ENCODE measurements at regions not wholly inside any gene's neighbourhood (a gene's known extent, or its start where the extent isn't known, plus 50 kb on each side); places are given as distances from the start of the nearest gene placed in this dataset.
"Not testable (repeated sequence)": the region's sequence is repeated elsewhere in the genome, so short reads cannot be mapped to it uniquely, and the experiment has no call there.

- in situ Hi-C loops (cut with HindIII; ENCODE audit: low sequenced_read_pairs) = no loop called here
Measured at GRCh38 chr4:147096667-147097604, 151.3 kb upstream of the TTC29 start.

GRCh38 chr4:147101678-147102077 lies 156.0 kb upstream of the TTC29 start:
- in situ Hi-C loops (cut with HindIII; ENCODE audit: low sequenced_read_pairs) = no loop called here

GRCh38 chr4:147102596-147102995 lies 156.9 kb upstream of the TTC29 start:
- in situ Hi-C loops (cut with HindIII; ENCODE audit: low sequenced_read_pairs) = no loop called here

GRCh38 chr4:147103403-147103946 lies 157.8 kb upstream of the TTC29 start:
- in situ Hi-C loops (cut with HindIII; ENCODE audit: low sequenced_read_pairs) = no loop called here

- in situ Hi-C loops (cut with HindIII; ENCODE audit: low sequenced_read_pairs) = no loop called here
Measured at GRCh38 chr4:147104768-147105167, 159.1 kb upstream of the TTC29 start.

GRCh38 chr4:147108409-147108808 lies 162.7 kb upstream of the TTC29 start:
- in situ Hi-C loops (cut with HindIII; ENCODE audit: low sequenced_read_pairs) = no loop called here

- in situ Hi-C loops (cut with HindIII; ENCODE audit: low sequenced_read_pairs) = no loop called here
Measured at GRCh38 chr4:147109800-147110199, 164.1 kb upstream of the TTC29 start.

- in situ Hi-C loops (cut with HindIII; ENCODE audit: low sequenced_read_pairs) = no loop called here
Measured at GRCh38 chr4:147110473-147111367, 165.1 kb upstream of the TTC29 start.

- in situ Hi-C loops (cut with HindIII; ENCODE audit: low sequenced_read_pairs) = not testable (repeated sequence)
Measured at GRCh38 chr4:147112196-147112595, 166.5 kb upstream of the TTC29 start.

- in situ Hi-C loops (cut with HindIII; ENCODE audit: low sequenced_read_pairs) = no loop called here
Measured at GRCh38 chr4:147117431-147117830, 171.8 kb upstream of the TTC29 start.

GRCh38 chr4:147118528-147118927 lies 172.9 kb upstream of the TTC29 start:
- in situ Hi-C loops (cut with HindIII; ENCODE audit: low sequenced_read_pairs) = no loop called here

GRCh38 chr4:147122685-147123084 lies 177.0 kb upstream of the TTC29 start:
- in situ Hi-C loops (cut with HindIII; ENCODE audit: low sequenced_read_pairs) = no loop called here

- in situ Hi-C loops (cut with HindIII; ENCODE audit: low sequenced_read_pairs) = no loop called here
Measured at GRCh38 chr4:147123146-147123545, 177.5 kb upstream of the TTC29 start.

GRCh38 chr4:147128787-147129186 lies 183.1 kb upstream of the TTC29 start:
- in situ Hi-C loops (cut with HindIII; ENCODE audit: low sequenced_read_pairs) = no loop called here

- in situ Hi-C loops (cut with HindIII; ENCODE audit: low sequenced_read_pairs) = no loop called here
Measured at GRCh38 chr4:147129687-147130086, 184.0 kb upstream of the TTC29 start.

- in situ Hi-C loops (cut with HindIII; ENCODE audit: low sequenced_read_pairs) = no loop called here
Measured at GRCh38 chr4:147134536-147135210, 189.0 kb upstream of the TTC29 start.

GRCh38 chr4:147136310-147136709 lies 190.6 kb upstream of the TTC29 start:
- in situ Hi-C loops (cut with HindIII; ENCODE audit: low sequenced_read_pairs) = no loop called here

- in situ Hi-C loops (cut with HindIII; ENCODE audit: low sequenced_read_pairs) = no loop called here
Measured at GRCh38 chr4:147136751-147137150, 191.1 kb upstream of the TTC29 start.

- in situ Hi-C loops (cut with HindIII; ENCODE audit: low sequenced_read_pairs) = no loop called here
Measured at GRCh38 chr4:147137280-147137679, 191.6 kb upstream of the TTC29 start.

GRCh38 chr4:147138171-147138570 lies 192.5 kb upstream of the TTC29 start:
- in situ Hi-C loops (cut with HindIII; ENCODE audit: low sequenced_read_pairs) = no loop called here

All from endothelial cell of hepatic sinusoid (primary cell).